ENCODE measurements at regions not wholly inside any gene's neighbourhood (a gene's known extent, or its start where the extent isn't known, plus 50 kb on each side); places are given as distances from the start of the nearest gene placed in this dataset.

DNA sequence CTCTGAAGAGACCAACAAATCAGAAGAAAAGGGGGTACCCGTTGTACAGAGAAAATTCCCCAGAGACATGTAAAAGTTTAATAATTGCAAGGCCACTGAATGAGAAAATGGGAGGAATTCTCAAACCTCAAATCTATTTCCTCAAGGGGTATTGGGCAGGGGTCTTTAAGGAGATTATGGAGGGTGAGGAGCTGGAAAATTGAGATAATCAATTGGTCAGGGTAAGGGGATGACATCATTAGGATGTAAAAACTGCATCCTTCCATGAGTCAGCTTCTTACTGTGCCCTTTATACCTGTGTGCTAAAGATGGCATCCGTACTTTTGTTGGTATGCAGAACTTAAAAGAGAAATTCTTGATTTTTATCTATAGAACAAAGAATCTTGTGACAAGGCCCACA, 641.5 kb downstream of the LRFN5 start:
- DNase-seq (ENCODE audit: low read depth, low spot score): no peak

- DNase-seq (ENCODE audit: low read depth, low spot score): no peak
These were observed 634.4 kb downstream of the LRFN5 start for GRCh38 chr14:42241101-42241500.

- no peak for DNase-seq (ENCODE audit: low read depth, low spot score)
These were observed 623.3 kb downstream of the LRFN5 start for GRCh38 chr14:42229976-42230375.

DNA sequence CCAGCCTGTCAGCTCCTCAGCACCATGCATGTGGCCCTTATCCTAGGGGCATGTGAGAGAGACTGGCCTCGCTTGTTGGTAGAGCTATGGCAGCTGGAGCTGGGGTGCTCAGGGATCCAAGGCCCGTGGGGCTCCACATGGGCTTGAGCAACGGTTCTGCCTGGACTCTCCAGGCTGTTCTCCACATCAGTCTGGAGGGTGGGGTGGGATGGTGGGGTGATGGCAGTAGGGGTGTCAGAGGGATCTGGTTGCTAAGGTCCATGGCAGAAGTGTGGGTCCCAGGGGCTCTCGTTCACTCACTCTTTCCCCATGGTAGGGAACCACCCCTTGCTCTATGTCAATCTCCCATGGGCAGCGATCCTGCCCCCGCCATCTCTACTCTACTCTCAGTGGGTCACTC, 622.6 kb downstream of the LRFN5 start:
- no peak for DNase-seq (ENCODE audit: low read depth, low spot score)

DNA sequence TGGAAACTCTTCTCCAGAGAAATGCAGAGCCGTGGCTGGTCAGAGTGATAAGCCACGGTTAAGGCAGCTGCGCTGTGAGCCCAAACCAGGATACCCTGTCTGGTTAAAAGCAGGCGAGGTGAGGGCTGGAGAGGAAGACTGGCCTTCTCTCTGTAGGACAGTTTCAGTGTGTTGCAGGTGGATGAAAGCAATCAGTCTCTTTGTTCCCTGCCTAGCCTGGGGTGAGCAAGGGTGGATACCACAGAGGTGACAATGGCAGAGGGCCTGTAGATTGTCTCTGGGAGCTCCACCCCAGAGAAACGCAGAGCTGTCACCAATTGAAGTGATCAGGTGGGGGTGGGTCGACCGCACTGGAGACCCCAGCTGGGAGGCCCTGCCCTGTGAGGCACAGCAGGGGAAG, 621.9 kb downstream of the LRFN5 start:
- no peak for DNase-seq (ENCODE audit: low read depth, low spot score)

GRCh38 chr14:42224053-42224888, 617.6 kb downstream of the LRFN5 start:
- no peak for DNase-seq (ENCODE audit: low read depth, low spot score)

DNA sequence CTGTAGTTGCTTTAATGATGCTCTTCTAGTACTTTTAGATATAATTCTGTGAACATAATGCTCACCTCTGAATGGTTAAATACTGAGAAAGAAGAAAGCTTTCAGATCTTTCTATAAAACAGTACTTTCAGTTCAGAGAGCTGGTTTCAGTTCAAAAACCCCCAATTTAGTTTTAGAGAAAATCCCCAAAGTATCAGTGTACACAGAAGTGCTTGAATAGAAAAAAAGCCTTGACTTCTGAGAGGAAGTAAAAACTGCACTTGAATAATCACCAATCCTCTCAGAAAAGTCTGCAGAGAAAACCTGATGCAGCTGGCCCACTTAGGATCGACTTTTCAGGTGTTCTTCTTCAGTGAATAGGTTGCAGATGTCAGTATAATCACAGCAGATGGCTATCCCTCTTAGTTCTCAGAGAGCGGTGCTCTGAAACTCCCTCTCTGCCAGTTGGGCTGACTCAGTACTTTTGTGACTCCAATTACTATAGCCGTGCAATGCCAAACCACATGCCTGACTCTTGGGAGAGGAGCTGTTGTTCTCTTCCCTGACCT, 616.3 kb downstream of the LRFN5 start:
- no peak for DNase-seq (ENCODE audit: low read depth, low spot score)

DNA sequence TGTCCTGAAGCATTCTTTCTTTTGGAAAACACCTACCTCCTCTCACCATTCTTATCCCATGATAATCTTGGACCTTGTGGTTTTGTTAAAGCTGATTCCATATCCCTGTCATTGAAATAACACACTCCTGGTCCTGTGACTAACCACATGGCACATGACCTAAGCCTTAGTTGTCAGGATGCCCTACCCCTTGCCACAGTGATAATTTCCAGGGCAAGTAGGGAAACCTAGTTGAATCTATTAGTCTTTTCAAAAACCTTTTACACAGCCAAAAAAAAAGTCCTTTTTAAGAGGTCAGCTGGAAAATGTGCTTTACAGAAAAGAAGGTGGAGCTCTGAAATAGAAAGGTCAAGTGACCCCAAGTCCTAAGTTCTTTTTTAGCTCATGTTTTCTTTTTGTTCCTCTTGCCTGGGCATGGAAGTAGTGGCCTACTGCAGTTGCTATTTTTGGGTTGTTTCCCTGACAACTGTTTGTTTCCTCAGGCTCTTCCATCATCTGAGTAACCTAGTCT, 608.4 kb downstream of the LRFN5 start:
- no peak for DNase-seq (ENCODE audit: low read depth, low spot score)

DNA sequence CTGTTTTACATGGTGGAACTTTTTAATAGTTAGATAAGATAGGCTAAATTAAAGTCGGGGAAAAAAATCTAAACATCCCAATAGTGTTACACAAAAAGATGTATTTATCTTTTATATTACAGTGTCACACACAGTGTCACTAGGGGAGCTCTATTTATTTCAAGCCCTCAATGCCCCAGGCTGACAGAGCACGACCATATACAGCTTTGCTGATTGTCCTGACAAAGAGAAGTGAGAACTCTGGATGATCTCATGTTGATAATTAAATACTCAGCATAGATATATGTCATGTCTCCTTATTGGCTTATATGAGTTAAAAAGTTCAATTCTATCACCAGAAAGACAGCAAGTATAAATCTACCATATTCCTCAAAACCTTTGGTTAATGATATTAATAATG, 594.3 kb downstream of the LRFN5 start:
- DNase-seq (ENCODE audit: low read depth, low spot score): no peak

GRCh38 chr14:42198010-42198409, 591.3 kb downstream of the LRFN5 start:
- no peak for DNase-seq (ENCODE audit: low read depth, low spot score)

- DNase-seq (ENCODE audit: low read depth, low spot score): no peak
These were observed 586.3 kb downstream of the LRFN5 start for GRCh38 chr14:42192738-42193653.

- DNase-seq (ENCODE audit: low read depth, low spot score): no peak
These were observed 584.1 kb downstream of the LRFN5 start for GRCh38 chr14:42190744-42191143.

- no peak for DNase-seq (ENCODE audit: low read depth, low spot score)
These were observed 581.2 kb downstream of the LRFN5 start for GRCh38 chr14:42187846-42188245.

- no peak for DNase-seq (ENCODE audit: low read depth, low spot score)
These were observed 579.0 kb downstream of the LRFN5 start for GRCh38 chr14:42185718-42186117.

GRCh38 chr14:42174357-42174756, 567.7 kb downstream of the LRFN5 start:
- no peak for DNase-seq (ENCODE audit: low read depth, low spot score)

DNA sequence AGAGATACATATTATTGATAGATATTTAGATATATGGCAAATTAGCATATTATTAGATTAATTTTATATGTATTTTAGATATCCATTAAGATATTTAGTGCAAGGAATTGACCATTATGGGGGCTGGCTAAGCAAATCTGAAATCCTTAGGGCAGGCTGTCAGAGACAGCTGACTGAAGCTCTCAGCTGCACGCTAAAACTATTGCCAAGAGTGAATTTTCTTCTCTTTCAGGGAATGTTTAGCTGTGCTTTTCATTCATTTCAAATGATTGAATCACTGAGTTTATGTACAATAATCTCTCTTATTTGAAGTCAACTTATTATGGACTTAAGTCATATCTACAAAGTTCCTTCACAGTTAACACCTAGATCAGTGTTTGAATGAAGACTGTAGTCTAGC, 566.5 kb downstream of the LRFN5 start:
- no peak for DNase-seq (ENCODE audit: low read depth, low spot score)

DNA sequence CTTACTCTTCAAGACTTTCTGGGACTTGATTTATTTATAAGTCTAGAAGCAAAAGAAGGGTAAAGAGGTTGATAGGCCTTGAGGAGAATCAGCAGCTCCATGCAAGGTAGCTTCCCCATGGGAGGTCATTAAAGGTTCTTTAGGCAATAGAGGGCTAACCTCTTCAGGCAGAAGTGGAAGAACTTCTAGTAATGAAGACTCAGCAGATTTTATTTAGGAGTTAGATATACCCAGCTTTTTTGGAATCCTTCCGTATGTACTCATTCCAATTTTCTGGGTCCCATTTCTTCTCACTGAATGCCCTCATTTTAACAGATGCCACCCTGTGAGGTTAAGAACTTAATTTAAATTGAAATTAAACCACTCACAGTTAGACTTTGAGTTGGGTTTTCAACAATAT, 565.6 kb downstream of the LRFN5 start:
- DNase-seq (ENCODE audit: low read depth, low spot score): no peak

DNA sequence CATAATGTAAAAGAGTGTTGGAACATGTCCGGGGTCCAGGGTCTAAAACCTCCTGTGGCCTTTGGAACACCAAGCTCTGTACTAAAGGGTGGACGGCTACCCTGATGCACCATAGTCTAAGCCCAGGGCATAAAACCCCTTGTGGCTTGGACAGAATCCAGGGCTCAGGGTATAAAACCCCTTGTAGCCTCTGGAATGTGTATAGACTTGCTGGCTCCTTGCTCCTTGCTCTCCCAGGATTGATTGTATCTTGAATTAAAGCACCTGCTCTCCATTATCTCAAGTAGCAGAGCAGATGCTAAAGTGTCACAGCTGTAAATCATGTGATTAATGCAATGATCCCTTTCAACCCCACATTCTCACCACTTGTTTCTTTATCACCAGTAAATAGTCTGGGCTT, 556.5 kb downstream of the LRFN5 start:
- no peak for DNase-seq (ENCODE audit: low read depth, low spot score)

DNA sequence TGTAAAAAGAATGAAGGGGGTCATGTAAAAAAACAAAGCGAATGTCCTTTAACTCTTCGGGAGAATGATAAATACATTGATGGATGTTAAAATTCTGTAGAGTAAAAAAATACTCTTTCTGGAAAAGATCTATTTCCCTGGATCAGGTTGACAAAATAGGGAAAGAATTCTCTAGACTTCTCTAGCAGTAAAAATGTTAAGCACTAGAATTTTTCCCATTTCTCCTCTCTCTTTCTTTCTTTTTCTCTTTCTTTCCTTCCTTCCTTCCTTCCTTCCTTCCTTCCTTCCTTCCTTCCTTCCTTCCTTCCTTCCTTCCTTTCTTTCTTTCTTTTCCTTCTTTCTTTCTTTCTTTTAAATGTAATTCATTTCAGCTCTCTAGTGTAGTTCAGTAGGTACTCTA, 552.5 kb downstream of the LRFN5 start:
- DNase-seq (ENCODE audit: low read depth, low spot score): no peak

DNA sequence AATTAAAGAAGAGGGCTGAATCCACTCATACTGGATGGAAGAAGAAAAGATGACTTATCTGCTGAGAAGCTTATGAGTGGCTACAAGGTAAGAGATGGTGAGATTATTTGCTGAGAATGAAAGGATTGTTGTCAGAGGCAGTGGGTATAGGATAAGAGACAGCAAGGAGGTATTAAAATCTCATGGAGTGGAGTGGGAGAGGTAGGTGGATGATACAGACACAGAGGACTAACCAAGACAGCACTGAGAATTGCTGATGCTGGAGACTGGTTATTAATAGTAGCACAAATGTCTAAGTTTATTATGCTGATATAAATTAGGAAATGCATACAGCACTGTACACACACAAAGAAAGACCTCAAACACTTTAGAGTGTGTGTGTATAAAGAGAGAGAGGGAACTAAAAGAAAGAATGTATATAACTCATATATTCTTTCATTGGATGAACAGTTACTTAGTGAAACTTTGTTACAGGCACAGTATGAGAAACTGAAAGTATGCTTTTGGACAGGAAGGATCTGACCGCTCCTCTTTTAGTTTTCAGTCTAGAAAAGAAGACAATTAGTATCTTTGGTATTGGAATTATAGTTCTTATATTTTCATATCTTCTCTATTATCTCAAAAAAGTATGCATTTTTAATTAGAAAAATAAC, 543.1 kb downstream of the LRFN5 start:
- no peak for DNase-seq (ENCODE audit: low read depth, low spot score)

GRCh38 chr14:42145766-42146165, 539.1 kb downstream of the LRFN5 start:
- no peak for DNase-seq (ENCODE audit: low read depth, low spot score)

DNA sequence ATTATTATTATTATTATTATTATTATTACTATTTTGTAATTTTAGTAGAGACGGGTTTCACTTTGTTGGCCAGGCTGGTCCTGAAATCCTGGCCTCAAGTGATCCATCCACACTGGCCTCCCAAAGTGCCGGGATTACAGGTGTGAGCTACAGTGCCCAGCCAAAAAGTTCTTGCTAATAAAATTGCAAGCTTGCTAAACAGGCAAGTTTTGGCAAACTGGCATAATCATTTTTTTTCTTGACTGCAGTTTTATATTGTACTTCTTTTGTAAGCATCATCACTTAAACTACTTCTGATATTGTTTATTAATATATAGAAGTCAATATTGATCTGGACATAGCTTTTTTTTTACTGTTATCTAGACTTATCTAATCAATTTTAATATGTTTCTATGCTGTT, 536.4 kb downstream of the LRFN5 start:
- DNase-seq (ENCODE audit: low read depth, low spot score): no peak
